NAMALWA (cell line): ENCODE measurements at regions not wholly inside any gene's neighbourhood (a gene's known extent, or its start where the extent isn't known, plus 50 kb on each side); places are given as distances from the start of the nearest gene placed in this dataset.

Experiments used
- DNase-seq: peaks from one replicate; pipeline ENCODE4 v3.0.0-alpha.2; 2015; ENCODE audit warnings: low spot score

GRCh38 chr11:119982517-119983239 is 155.2 kb downstream of the TRIM29 start:
- no peak for DNase-seq

- no peak for DNase-seq
Measured at GRCh38 chr11:119980431-119980830, 157.5 kb downstream of the TRIM29 start.

- no peak for DNase-seq
Measured at GRCh38 chr11:119979701-119980100, 158.2 kb downstream of the TRIM29 start.

- no peak for DNase-seq
Measured at GRCh38 chr11:119978696-119979095, 159.2 kb downstream of the TRIM29 start.

- DNase-seq, result no peak
Measured at GRCh38 chr11:119977881-119978280, 160.0 kb downstream of the TRIM29 start.

- DNase-seq, result no peak
Measured at GRCh38 chr11:119977561-119977860, 160.4 kb downstream of the TRIM29 start.

- no peak for DNase-seq
Measured at GRCh38 chr11:119976805-119977560, 160.9 kb downstream of the TRIM29 start.

GRCh38 chr11:119975561-119976152 is 162.3 kb downstream of the TRIM29 start:
- DNase-seq, result no peak

GRCh38 chr11:119974467-119974866 is 163.4 kb downstream of the TRIM29 start:
- no peak for DNase-seq

GRCh38 chr11:119974051-119974450 is 163.9 kb downstream of the TRIM29 start:
- no peak for DNase-seq

- DNase-seq, result no peak
Measured at GRCh38 chr11:119972281-119972680, 165.6 kb downstream of the TRIM29 start.

- DNase-seq, result no peak
Measured at GRCh38 chr11:119970555-119971304, 167.2 kb downstream of the TRIM29 start.

GRCh38 chr11:119964136-119965025 is 173.5 kb downstream of the TRIM29 start:
- DNase-seq, result no peak

GRCh38 chr11:119957951-119958350 is 180.0 kb downstream of the TRIM29 start:
- DNase-seq, result no peak

- no peak for DNase-seq
Measured at GRCh38 chr11:119952441-119952840, 185.5 kb downstream of the TRIM29 start.

- no peak for DNase-seq
Measured at GRCh38 chr11:119943298-119943655, 194.6 kb downstream of the TRIM29 start.

GRCh38 chr11:119942583-119943297 is 195.2 kb downstream of the TRIM29 start:
- no peak for DNase-seq

GRCh38 chr11:119941636-119942411 is 196.1 kb downstream of the TRIM29 start:
- no peak for DNase-seq

- DNase-seq, result no peak
Measured at GRCh38 chr11:119941171-119941570, 196.7 kb downstream of the TRIM29 start.

GRCh38 chr11:119940401-119940976 is 197.4 kb downstream of the TRIM29 start:
- no peak for DNase-seq
